Cerebellar cortex (tissue), 1 donor: ENCODE measurements at regions not wholly inside any gene's neighbourhood (a gene's known extent, or its start where the extent isn't known, plus 50 kb on each side); places are given as distances from the start of the nearest gene placed in this dataset.
"Not testable (repeated sequence)": the region's sequence is repeated elsewhere in the genome, so short reads cannot be mapped to it uniquely, and the experiment has no call there.

Experiments
- DNase-seq: peaks from one replicate; pipeline ENCODE4 v3.0.0-alpha.2; 2015; ENCODE audit warnings: low spot score

DNA sequence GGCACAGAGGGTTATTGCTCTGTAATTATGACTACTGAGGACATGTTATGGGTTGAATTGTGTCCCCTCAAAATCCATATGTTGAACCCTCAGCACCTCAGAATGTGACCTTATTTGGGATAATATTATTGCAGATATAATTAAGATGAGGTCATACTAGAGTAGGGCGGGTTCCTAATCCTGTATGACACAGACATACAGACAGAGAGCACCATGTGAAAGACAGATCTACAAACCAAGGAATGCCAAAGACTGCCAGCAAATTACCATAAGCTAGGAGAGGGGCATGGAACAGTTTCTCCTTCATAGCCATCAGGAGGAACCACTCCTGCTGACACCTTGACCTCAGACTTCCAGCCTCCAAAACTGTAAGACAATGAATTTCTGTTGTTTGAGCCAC, 115.2 kb upstream of the OTUD4 start:
- no peak for DNase-seq

DNA sequence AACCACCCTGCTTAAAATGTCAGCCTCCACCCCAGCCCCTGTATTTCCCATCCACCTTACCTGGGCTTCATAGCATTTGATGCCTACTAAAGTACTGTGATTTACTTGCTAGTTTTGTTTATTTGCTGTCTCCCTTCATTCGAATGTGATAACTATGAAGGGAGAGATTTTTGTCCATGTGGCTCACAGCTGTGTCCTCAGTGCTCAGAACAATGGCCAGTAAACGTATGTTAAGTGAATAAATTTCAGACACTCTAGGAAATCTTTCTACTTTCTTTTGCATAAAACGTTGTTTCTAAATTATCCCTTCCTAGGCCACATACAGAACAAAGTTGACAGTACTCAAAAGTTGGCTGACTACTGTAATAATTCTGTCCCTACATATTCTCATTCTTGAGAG, 114.7 kb upstream of the OTUD4 start:
- no peak for DNase-seq

DNA sequence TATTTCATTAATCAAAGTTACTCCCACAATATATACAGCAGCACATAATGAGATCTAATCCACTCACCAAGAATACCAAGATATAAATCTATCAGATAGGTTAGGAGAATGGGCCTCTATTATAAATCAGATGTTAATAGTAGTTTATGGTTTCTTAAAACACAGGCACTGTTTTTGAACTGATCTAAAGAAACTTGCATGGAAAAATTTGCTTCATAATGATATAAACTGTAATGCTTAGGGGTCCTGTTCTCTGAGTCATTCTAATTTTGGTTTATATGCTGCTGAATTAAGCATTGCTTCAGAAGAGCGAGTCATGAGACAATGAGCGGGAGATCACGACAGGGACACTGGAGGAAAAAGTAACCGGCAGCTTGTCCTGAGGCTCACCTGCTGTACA, 113.3 kb upstream of the OTUD4 start:
- no peak for DNase-seq

DNA sequence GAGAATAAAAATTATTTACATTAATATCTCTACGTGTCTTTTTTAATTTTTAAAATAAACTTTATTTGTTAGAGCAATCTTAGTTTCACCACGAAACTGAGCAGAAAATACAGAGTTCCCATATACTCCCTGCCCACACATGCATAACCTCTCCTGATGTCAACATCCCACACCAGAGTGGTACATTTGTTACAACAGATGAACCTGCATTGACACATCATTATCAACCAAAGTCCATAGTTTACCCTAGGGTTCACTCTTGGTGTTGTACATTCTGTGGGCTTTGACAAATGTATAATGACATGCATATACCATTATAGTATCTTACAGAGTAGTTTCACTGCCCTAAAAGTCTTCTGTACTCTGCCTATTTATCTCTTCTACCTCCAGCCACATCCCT, 110.6 kb upstream of the OTUD4 start:
- no peak for DNase-seq

DNA sequence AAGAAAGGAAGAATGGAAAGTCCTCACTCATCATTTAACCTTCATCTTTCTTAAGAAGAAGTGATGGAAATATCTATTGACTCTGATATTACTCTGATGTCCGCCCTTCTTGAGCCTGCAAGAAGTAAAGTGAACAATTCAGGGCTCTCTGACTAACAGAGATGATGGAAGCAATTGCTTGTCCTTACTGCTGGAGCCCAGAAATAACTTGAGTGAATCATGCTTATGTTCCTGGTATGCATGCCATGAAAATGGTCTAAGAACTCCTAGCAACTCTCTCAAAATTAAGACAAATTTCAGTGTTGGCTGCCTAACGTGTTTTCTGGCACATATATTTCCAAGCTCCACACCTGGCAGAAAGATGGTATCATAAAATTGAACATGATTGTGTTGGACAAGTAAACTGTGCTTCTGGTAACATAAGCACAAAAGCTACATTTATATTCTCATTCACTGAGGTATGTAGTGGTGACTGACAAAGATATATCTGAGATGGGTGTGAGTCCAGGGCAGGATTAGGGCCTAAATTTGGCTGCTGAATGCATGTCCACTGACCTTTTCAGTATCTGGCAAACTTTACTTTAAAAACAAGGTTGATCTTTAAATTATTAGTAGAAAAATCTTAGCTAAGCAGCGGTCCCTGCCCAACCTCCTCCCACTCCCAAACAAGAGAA, 109.2 kb upstream of the OTUD4 start:
- no peak for DNase-seq

DNA sequence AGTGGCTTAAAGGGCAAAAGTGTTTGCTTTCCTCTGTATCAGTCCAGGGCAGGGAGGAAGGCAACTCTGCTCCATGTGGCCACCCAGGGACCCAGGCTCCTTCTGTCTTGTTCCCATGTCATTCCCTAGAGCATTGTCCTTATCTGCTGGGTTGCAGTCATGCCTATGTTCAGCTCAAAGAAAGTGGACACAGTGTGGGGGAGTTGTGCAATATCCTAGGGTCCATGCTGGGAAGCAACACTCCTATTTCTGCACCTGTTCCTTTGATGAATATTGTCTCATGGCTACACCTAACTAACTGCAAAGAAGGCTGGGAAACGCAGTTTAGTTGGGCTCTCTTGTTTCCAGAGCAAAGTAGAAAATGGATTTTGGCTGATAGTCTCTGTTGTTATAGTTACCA, 107.0 kb upstream of the OTUD4 start:
- DNase-seq = no peak

- no peak for DNase-seq
Measured at GRCh38 chr4:145285928-145286327, 105.5 kb upstream of the OTUD4 start.

GRCh38 chr4:145283909-145284308, 103.5 kb upstream of the OTUD4 start:
- DNase-seq = no peak

DNA sequence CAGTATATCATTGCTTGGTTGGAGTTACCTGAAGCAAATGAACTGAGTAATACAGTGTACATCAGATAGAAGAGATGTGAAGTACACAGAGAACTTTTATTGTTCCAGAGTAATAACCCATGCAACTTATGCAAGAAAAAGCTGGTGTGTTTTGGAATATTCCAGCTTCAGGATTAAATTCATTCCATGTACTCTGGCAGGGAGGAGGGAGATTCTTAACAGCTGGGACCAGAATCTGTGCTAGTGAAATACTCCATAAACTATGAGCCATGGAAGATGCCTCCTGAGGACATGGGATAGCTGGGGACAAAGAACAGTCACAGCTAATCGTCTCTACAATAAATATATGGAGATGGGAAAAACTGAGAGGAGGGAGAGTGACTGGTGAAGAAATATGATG, 101.6 kb upstream of the OTUD4 start:
- no peak for DNase-seq

DNA sequence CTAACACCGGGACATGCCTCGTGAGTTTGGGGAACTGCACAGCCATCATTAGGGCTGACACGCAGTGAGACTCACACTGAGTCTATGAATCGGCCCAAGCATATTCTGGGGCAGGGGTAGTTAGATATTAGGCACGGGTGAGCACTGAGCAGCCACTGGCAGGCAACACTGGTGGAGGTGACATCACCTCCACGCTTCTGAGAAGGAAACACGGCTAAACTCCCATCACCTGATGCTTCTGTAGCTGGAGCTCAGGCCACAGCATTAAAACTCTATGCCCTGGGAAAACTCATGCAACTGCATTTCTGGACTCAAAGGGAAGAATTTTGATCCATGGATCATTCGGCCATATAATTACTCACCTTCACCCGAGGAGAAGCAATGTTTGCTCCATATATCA, 100.8 kb upstream of the OTUD4 start:
- DNase-seq = no peak

GRCh38 chr4:145280541-145280940, 100.2 kb upstream of the OTUD4 start:
- DNase-seq = no peak

GRCh38 chr4:145279122-145279960, 99.0 kb upstream of the OTUD4 start:
- DNase-seq = no peak

GRCh38 chr4:145278341-145279121, 98.1 kb upstream of the OTUD4 start:
- DNase-seq = no peak

DNA sequence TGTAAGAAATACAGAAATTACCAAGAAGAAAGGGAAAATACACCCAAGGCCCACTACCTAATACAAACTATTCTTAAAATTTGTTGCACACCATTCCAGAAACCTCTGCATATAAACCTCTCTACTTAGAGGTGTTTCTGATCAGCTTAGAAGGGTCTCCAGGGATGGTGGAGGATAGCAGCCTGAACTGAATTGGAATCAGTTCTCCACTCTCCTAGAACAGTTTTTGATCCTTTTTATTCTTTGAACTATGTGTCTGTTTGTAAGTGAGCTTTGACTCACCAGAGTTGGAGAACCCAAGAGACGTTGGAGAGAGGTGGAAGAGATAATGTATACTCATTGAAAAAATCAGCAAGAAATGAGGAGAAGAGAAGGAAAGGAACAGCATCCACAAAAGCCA, 96.6 kb upstream of the OTUD4 start:
- no peak for DNase-seq

DNA sequence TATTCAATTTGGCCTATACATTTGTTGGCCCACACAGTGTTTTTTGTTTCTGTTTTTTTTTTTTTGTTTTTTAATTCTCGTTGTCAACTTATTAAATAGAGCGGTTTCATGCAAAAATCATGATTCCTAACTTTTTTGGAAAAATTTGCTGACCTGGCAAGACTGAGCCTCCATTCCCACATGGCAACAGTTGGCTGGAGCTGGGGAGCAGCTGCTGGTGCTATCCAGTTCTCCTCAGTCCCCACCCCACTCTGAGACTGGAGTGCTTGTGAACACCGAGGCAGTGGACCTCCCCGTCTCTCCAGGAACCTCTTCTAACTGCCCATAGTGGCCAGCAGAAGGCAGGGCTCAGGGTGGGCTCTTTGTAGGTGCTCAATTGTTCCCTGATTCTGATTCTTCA, 95.7 kb upstream of the OTUD4 start:
- no peak for DNase-seq

DNA sequence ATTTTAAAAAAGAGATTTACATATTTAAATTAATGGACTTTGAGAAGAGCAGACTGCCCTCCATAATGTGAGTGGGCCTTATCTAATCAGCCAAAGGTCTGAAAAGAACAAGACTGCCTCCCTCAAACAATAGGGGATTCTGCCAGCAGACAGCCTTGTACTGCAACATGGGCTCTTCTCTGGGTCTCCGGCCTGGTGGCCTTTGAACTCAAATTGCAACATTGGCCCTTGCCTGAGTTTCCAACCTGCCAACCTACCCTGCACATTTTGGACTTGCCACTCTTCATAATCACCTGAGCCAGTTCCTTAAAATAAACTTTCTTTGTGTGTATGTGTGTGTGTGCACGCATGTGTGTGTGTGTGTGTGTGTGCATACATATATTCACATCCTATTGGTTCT, 90.8 kb upstream of the OTUD4 start:
- DNase-seq = no peak

DNA sequence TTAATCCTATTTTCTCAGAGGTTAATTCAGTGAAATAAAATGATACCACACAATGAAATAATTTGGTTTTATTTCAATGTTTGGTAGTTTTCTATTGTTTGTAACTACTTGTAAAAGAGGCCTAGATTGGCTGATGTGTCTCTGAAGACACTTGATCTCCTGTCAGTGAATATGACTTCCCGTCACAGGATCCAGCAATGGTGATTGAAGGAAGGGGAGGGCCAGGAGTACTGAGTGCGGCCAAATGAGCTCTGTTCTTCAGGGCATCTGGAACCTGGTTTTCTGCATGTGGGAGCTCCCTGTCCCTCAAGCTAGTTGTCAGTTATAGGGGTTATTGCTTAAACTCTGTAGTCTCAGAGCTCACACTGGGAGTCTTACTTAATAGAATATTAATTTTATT, 86.5 kb upstream of the OTUD4 start:
- DNase-seq = no peak

DNA sequence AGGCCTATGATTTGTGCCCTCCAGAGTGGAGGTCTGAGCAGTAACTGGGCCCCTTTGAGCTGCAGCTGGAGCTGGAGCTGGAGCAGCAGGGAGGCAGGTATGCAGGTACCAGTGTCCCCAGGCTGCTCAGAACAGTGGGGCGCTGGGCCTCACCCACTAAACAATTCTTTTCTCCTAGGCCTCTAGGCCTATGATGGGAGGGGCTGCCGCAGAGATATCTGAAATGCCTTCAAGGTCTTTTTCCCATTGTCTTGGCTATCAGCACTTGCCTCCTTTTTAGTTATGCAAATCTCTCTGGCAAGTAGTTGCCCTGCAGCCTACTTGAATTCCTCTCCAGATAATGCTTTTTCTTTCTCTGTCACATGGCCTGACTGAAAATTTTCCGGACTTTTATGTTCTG, 79.7 kb upstream of the OTUD4 start:
- no peak for DNase-seq

DNA sequence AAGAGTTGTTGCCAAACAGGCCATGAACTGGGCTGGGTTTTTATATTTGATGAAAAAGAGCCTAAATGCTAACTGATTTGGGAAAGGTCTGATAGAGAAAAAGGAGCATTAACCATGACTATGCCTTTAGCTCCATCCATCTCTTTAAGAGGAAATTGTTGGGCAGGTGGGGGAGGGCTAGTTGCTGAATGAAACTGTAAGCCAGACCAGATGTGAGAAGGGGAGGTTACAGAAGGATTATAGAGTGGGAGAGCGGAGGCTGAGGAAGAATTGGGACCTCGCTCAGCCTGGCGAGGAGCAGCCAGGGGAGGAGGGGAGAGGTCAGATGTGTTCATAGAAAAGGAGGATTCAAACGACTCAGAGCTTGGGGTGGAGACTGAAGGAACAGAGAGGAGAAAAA, 74.9 kb upstream of the OTUD4 start:
- not testable (repeated sequence) for DNase-seq

GRCh38 chr4:145252190-145252589, 71.8 kb upstream of the OTUD4 start:
- no peak for DNase-seq

GRCh38 chr4:145251391-145251790, 71.0 kb upstream of the OTUD4 start:
- DNase-seq = no peak

GRCh38 chr4:145248971-145249370, 68.6 kb upstream of the OTUD4 start:
- DNase-seq = no peak

GRCh38 chr4:145248502-145248901, 68.1 kb upstream of the OTUD4 start:
- DNase-seq = no peak
